ENCODE measurements at regions not wholly inside any gene's neighbourhood (a gene's known extent, or its start where the extent isn't known, plus 50 kb on each side); places are given as distances from the start of the nearest gene placed in this dataset.
"Not testable (repeated sequence)": the region's sequence is repeated elsewhere in the genome, so short reads cannot be mapped to it uniquely, and the experiment has no call there.

- Histone ChIP-seq H3K4me1 (ENCODE audit: low read depth, poor library complexity, severe bottlenecking) (no peaks in the 10 kb centered on the region), H3K9ac (no peak overlapping the region), H3K27me3 (ENCODE audit: insufficient read depth, low read depth) (no peaks in the 10 kb centered on the region), H2AFZ (ENCODE audit: low read depth) (no peak overlapping the region), H3K27ac (no peak overlapping the region), H3K4me2 (no peak overlapping the region), H4K20me1 (ENCODE audit: insufficient read depth) (no peaks in the 10 kb centered on the region), H3K36me3 (ENCODE audit: insufficient read depth) (no peaks in the 10 kb centered on the region), H3K4me3 (IDR thresholded peaks at IDR 0.05; ENCODE audit: insufficient read depth, low read depth, low read length) (no peak overlapping the region), H3K79me2 (ENCODE audit: insufficient read depth, low read depth) (no peaks in the 10 kb centered on the region)
- no peak for TF ChIP-seq CTCF (conservative IDR thresholded peaks at IDR 0.05; ENCODE audit: low read depth, low read length)
These were observed 97.1 kb upstream of the OSBPL11 start for GRCh38 chr3:125692361-125692760.

- Histone ChIP-seq H3K36me3 (ENCODE audit: insufficient read depth) (no peaks in the 10 kb centered on the region), H3K9ac (no peak overlapping the region), H3K27ac (no peak overlapping the region), H3K4me1 (ENCODE audit: low read depth, poor library complexity, severe bottlenecking) (no peaks in the 10 kb centered on the region), H2AFZ (ENCODE audit: low read depth) (no peak overlapping the region), H3K4me2 (no peak overlapping the region), H4K20me1 (ENCODE audit: insufficient read depth) (no peaks in the 10 kb centered on the region), H3K79me2 (ENCODE audit: insufficient read depth, low read depth) (no peaks in the 10 kb centered on the region), H3K4me3 (IDR thresholded peaks at IDR 0.05; ENCODE audit: insufficient read depth, low read depth, low read length) (no peak overlapping the region), H3K27me3 (ENCODE audit: insufficient read depth, low read depth) (no peaks in the 10 kb centered on the region)
- TF ChIP-seq CTCF (conservative IDR thresholded peaks at IDR 0.05; ENCODE audit: low read depth, low read length) = no peak
These were observed 98.6 kb upstream of the OSBPL11 start for GRCh38 chr3:125693887-125694286.

GRCh38 chr3:125694761-125695294, 99.5 kb upstream of the OSBPL11 start:
- Histone ChIP-seq H3K4me3 (IDR thresholded peaks at IDR 0.05; ENCODE audit: insufficient read depth, low read depth, low read length) (no peak overlapping the region), H2AFZ (ENCODE audit: low read depth) (no peak overlapping the region), H3K4me2 (no peak overlapping the region), H3K9ac (no peak overlapping the region), H3K27me3 (ENCODE audit: insufficient read depth, low read depth) (no peaks in the 10 kb centered on the region), H3K27ac (no peak overlapping the region), H4K20me1 (ENCODE audit: insufficient read depth) (no peaks in the 10 kb centered on the region), H3K79me2 (ENCODE audit: insufficient read depth, low read depth) (no peaks in the 10 kb centered on the region), H3K4me1 (ENCODE audit: low read depth, poor library complexity, severe bottlenecking) (no peaks in the 10 kb centered on the region), H3K36me3 (ENCODE audit: insufficient read depth) (no peaks in the 10 kb centered on the region)
- no peak for TF ChIP-seq CTCF (conservative IDR thresholded peaks at IDR 0.05; ENCODE audit: low read depth, low read length)

- TF ChIP-seq CTCF (conservative IDR thresholded peaks at IDR 0.05; ENCODE audit: low read depth, low read length) = no peak
- no peaks in the 10 kb centered on the region for H3K36me3 ChIP-seq (ENCODE audit: insufficient read depth)
These were observed 100.4 kb upstream of the OSBPL11 start for GRCh38 chr3:125695688-125696087.

GRCh38 chr3:125697126-125697525, 101.8 kb upstream of the OSBPL11 start:
- not testable (repeated sequence) for H3K79me2 ChIP-seq (ENCODE audit: insufficient read depth, low read depth); H3K27ac ChIP-seq; H3K4me1 ChIP-seq (ENCODE audit: low read depth, poor library complexity, severe bottlenecking); H3K27me3 ChIP-seq (ENCODE audit: insufficient read depth, low read depth); H2AFZ ChIP-seq (ENCODE audit: low read depth); H3K4me3 ChIP-seq (IDR thresholded peaks at IDR 0.05; ENCODE audit: insufficient read depth, low read depth, low read length); H4K20me1 ChIP-seq (ENCODE audit: insufficient read depth); H3K9ac ChIP-seq; H3K36me3 ChIP-seq (ENCODE audit: insufficient read depth); H3K4me2 ChIP-seq

More at GRCh38 chr3:125695688-125696087, 100.4 kb upstream of the OSBPL11 start:
- no peaks in the 10 kb centered on the region for H4K20me1 ChIP-seq (ENCODE audit: insufficient read depth)
- no peaks in the 10 kb centered on the region for H3K79me2 ChIP-seq (ENCODE audit: insufficient read depth, low read depth)
- no peak overlapping the region for H3K9ac ChIP-seq
- no peak overlapping the region for H2AFZ ChIP-seq (ENCODE audit: low read depth)
- no peaks in the 10 kb centered on the region for H3K27me3 ChIP-seq (ENCODE audit: insufficient read depth, low read depth)
- no peak overlapping the region for H3K4me3 ChIP-seq (IDR thresholded peaks at IDR 0.05; ENCODE audit: insufficient read depth, low read depth, low read length)
- H3K4me1 ChIP-seq (ENCODE audit: low read depth, poor library complexity, severe bottlenecking) = no peaks in the 10 kb centered on the region
- H3K4me2 ChIP-seq = no peak overlapping the region
- H3K27ac ChIP-seq = no peak overlapping the region

GRCh38 chr3:125697979-125698640, 102.8 kb upstream of the OSBPL11 start:
- H3K9ac ChIP-seq; H3K79me2 ChIP-seq (ENCODE audit: insufficient read depth, low read depth); H3K27me3 ChIP-seq (ENCODE audit: insufficient read depth, low read depth); H4K20me1 ChIP-seq (ENCODE audit: insufficient read depth); H3K36me3 ChIP-seq (ENCODE audit: insufficient read depth); H3K4me1 ChIP-seq (ENCODE audit: low read depth, poor library complexity, severe bottlenecking); H3K27ac ChIP-seq; H3K4me2 ChIP-seq; H3K4me3 ChIP-seq (IDR thresholded peaks at IDR 0.05; ENCODE audit: insufficient read depth, low read depth, low read length); H2AFZ ChIP-seq (ENCODE audit: low read depth): not testable (repeated sequence)

All from KMS-11 (cell line).